Adrenal gland (tissue), 5 donors: ENCODE measurements at regions not wholly inside any gene's neighbourhood (a gene's known extent, or its start where the extent isn't known, plus 50 kb on each side); places are given as distances from the start of the nearest gene placed in this dataset.

ENCODE experiments used
- CTCF ChIP-seq, 6 experiments: fragments of 450-650 bp in 4 of 6; fragments of 200-600 bp in 2 of 6; sonication (generic) in 1 of 6; IDR thresholded peaks; 1 replicate in 5 of 6; 2 replicates in 1 of 6; pipeline versions ENCODE4 v1.5.1 to v1.8.0; 2016 to 2021; ENCODE audit warnings: antibody characterized with exemption in 6 of 6, mild to moderate bottlenecking in 2 of 6, moderate library complexity in 1 of 6
- POLR2A ChIP-seq, 2 donors: fragments of 450-650 bp; IDR thresholded peaks; one replicate each; pipeline ENCODE4 v1.6.1; 2017; ENCODE audit warnings: antibody characterized with exemption in 2 of 2, mild to moderate bottlenecking in 2 of 2, moderate library complexity in 1 of 2
- donor health status: DM: no; HTN: no; CAD: no.

GRCh38 chr1:88490676-88491075, 193.4 kb upstream of the PKN2 start:
- no peak for TF ChIP-seq CTCF (IDR thresholded peaks at IDR 0.05)
- TF ChIP-seq POLR2A (IDR thresholded peaks at IDR 0.05) = no peak
